Midbrain (tissue), 1 donor: ENCODE measurements at regions not wholly inside any gene's neighbourhood (a gene's known extent, or its start where the extent isn't known, plus 50 kb on each side); places are given as distances from the start of the nearest gene placed in this dataset.
A peak's percentile ranks its signal among the peaks of the same experiment; 100 is the strongest.
"Not testable (repeated sequence)": the region's sequence is repeated elsewhere in the genome, so short reads cannot be mapped to it uniquely, and the experiment has no call there.

Experiments used
- DNase-seq: peaks from one replicate; lab custom pipeline; 2025; lab: John Stamatoyannopoulos, UW

- no peak for DNase-seq
Observed at GRCh38 chr6:132198896-132199295, 202.4 kb downstream of the MOXD1 start.

- no peak for DNase-seq
Observed at GRCh38 chr6:132198040-132198439, 203.2 kb downstream of the MOXD1 start.

GRCh38 chr6:132194529-132194928, 206.7 kb downstream of the MOXD1 start:
- DNase-seq = no peak

GRCh38 chr6:132192631-132193030, 208.6 kb downstream of the MOXD1 start:
- DNase-seq = no peak

- DNase-seq = no peak
Observed at GRCh38 chr6:132190815-132191175, 210.5 kb downstream of the MOXD1 start.

GRCh38 chr6:132190097-132190814, 211.0 kb downstream of the MOXD1 start:
- DNase-seq = no peak

- no peak for DNase-seq
Observed at GRCh38 chr6:132188556-132189264, 212.6 kb downstream of the MOXD1 start.

GRCh38 chr6:132187816-132188215, 213.5 kb downstream of the MOXD1 start:
- no peak for DNase-seq

GRCh38 chr6:132184966-132185365, 216.3 kb downstream of the MOXD1 start:
- DNase-seq = not testable (repeated sequence)

GRCh38 chr6:132179955-132180354, 221.3 kb downstream of the MOXD1 start:
- DNase-seq = no peak

- DNase-seq = no peak
Observed at GRCh38 chr6:132174919-132175318, 223.7 kb upstream of the CCN2 start.

GRCh38 chr6:132168961-132169360, 217.8 kb upstream of the CCN2 start:
- DNase-seq = no peak

- DNase-seq = no peak
Observed at GRCh38 chr6:132167929-132168892, 217.0 kb upstream of the CCN2 start.

- no peak for DNase-seq
Observed at GRCh38 chr6:132166526-132167051, 215.4 kb upstream of the CCN2 start.

GRCh38 chr6:132165677-132166076, 214.5 kb upstream of the CCN2 start:
- DNase-seq = no peak

- peak; percentile 61 for DNase-seq
Observed at GRCh38 chr6:132161283-132161682, 210.1 kb upstream of the CCN2 start.

GRCh38 chr6:132153221-132153898, 202.2 kb upstream of the CCN2 start:
- DNase-seq = no peak

- no peak for DNase-seq
Observed at GRCh38 chr6:132147530-132148011, 196.4 kb upstream of the CCN2 start.

GRCh38 chr6:132144456-132144855, 193.3 kb upstream of the CCN2 start:
- DNase-seq = no peak

- no peak for DNase-seq
Observed at GRCh38 chr6:132143258-132143657, 192.1 kb upstream of the CCN2 start.

GRCh38 chr6:132142768-132143167, 191.6 kb upstream of the CCN2 start:
- no peak for DNase-seq
